ENCODE measurements at regions not wholly inside any gene's neighbourhood (a gene's known extent, or its start where the extent isn't known, plus 50 kb on each side); places are given as distances from the start of the nearest gene placed in this dataset.

GRCh38 chr1:17916702-17917101, 161.6 kb downstream of the ACTL8 start (continued):
- no peak for TF ChIP-seq CSRNP3 (CRISPR knock-in tag; IDR thresholded peaks at IDR 0.05)

GRCh38 chr1:17919525-17920439, 164.6 kb downstream of the ACTL8 start:
- 0 out of 2 replicates have a peak, but pooled peaks have one; percentile 30 for TF ChIP-seq ZFP3 (CRISPR knock-in tag; IDR thresholded peaks at IDR 0.05)
- no peak for TF ChIP-seq PATZ1 (CRISPR knock-in tag; IDR thresholded peaks at IDR 0.05; ENCODE audit: borderline replicate concordance)
- peak; percentile 50; the same call in 1 of the 3 replicates for ATAC-seq

GRCh38 chr1:17920881-17921640, 165.9 kb downstream of the ACTL8 start:
- ATAC-seq = no peak

GRCh38 chr1:17922833-17923232, 167.7 kb downstream of the ACTL8 start:
- peak; percentile 59; the same call in 2 of the 3 replicates for ATAC-seq
- TF ChIP-seq ZNF565 (CRISPR knock-in tag; conservative IDR thresholded peaks at IDR 0.05; ENCODE audit: low read depth) = no peak
- TF ChIP-seq GLIS3 (CRISPR knock-in tag; IDR thresholded peaks at IDR 0.05) = no peak
- TF ChIP-seq ESRRG (CRISPR knock-in tag; IDR thresholded peaks at IDR 0.05) = no peak
- TF ChIP-seq ISL1 (CRISPR knock-in tag; IDR thresholded peaks at IDR 0.05) = no peak
- TF ChIP-seq TOX (CRISPR knock-in tag; IDR thresholded peaks at IDR 0.05; ENCODE audit: borderline replicate concordance) = no peak
- no peak for TF ChIP-seq ZNF70 (CRISPR knock-in tag; IDR thresholded peaks at IDR 0.05)
- no peak for TF ChIP-seq CSDC2 (CRISPR knock-in tag; IDR thresholded peaks at IDR 0.05)
- TF ChIP-seq OSR1 (CRISPR knock-in tag; IDR thresholded peaks at IDR 0.05) = no peak
- TF ChIP-seq ZFP3 (CRISPR knock-in tag; IDR thresholded peaks at IDR 0.05) = no peak
- no peak for TF ChIP-seq ZC3H10 (CRISPR knock-in tag; IDR thresholded peaks at IDR 0.05)
- TF ChIP-seq TCF4 (CRISPR knock-in tag; IDR thresholded peaks at IDR 0.05; ENCODE audit: borderline replicate concordance) = no peak
- TF ChIP-seq BACH2 (CRISPR knock-in tag; IDR thresholded peaks at IDR 0.05; ENCODE audit: borderline replicate concordance) = no peak
- no peak for TF ChIP-seq ZFP30 (CRISPR knock-in tag; IDR thresholded peaks at IDR 0.05)
- TF ChIP-seq CREB5 (CRISPR knock-in tag; IDR thresholded peaks at IDR 0.05; ENCODE audit: low read depth) = no peak
- no peak for TF ChIP-seq PPARA (CRISPR knock-in tag; IDR thresholded peaks at IDR 0.05; ENCODE audit: borderline replicate concordance)

More at GRCh38 chr1:17920881-17921640, 165.9 kb downstream of the ACTL8 start:
- TF ChIP-seq ZNF565 (CRISPR knock-in tag; conservative IDR thresholded peaks at IDR 0.05; ENCODE audit: low read depth) (no peak), PPARA (CRISPR knock-in tag; IDR thresholded peaks at IDR 0.05; ENCODE audit: borderline replicate concordance) (no peak), ISL1 (CRISPR knock-in tag; IDR thresholded peaks at IDR 0.05) (no peak), POU6F1 (CRISPR knock-in tag; IDR thresholded peaks at IDR 0.05; ENCODE audit: borderline replicate concordance, low read depth) (no peak), ZNF70 (CRISPR knock-in tag; IDR thresholded peaks at IDR 0.05) (no peak), GLIS3 (CRISPR knock-in tag; IDR thresholded peaks at IDR 0.05) (no peak), CSDC2 (CRISPR knock-in tag; IDR thresholded peaks at IDR 0.05) (no peak), ESRRG (CRISPR knock-in tag; IDR thresholded peaks at IDR 0.05) (no peak), ZC3H10 (CRISPR knock-in tag; IDR thresholded peaks at IDR 0.05) (no peak), ZFP3 (CRISPR knock-in tag; IDR thresholded peaks at IDR 0.05) (no peak), RARB (CRISPR knock-in tag; IDR thresholded peaks at IDR 0.05) (no peak), TSHZ2 (CRISPR knock-in tag; IDR thresholded peaks at IDR 0.05) (no peak), BACH2 (CRISPR knock-in tag; IDR thresholded peaks at IDR 0.05; ENCODE audit: borderline replicate concordance) (no peak)
